HEK293 (cell line): ENCODE measurements at regions not wholly inside any gene's neighbourhood (a gene's known extent, or its start where the extent isn't known, plus 50 kb on each side); places are given as distances from the start of the nearest gene placed in this dataset.

Source experiments
- KLF16 ChIP-seq: fragments of 450-650 bp; formaldehyde crosslinking; IDR thresholded peaks from 2 replicates; pipeline ENCODE4 v1.5.1; 2017; ENCODE audit warnings: missing biosample characterization, missing genetic modification characterization
- RBAK ChIP-seq: fragments of 450-650 bp; formaldehyde crosslinking; IDR thresholded peaks from 2 replicates; pipeline ENCODE4 v1.5.1; 2016; ENCODE audit warnings: missing biosample characterization, missing genetic modification characterization
- SP2 ChIP-seq: fragments of 450-650 bp; formaldehyde crosslinking; IDR thresholded peaks from 2 replicates; pipeline ENCODE4 v1.5.1; 2016; ENCODE audit warnings: missing biosample characterization, missing genetic modification characterization
- WT1 ChIP-seq: fragments of 450-650 bp; formaldehyde crosslinking; IDR thresholded peaks from 2 replicates; pipeline ENCODE4 v1.5.1; 2016; ENCODE audit warnings: missing biosample characterization, missing genetic modification characterization
- ZEB2 ChIP-seq: fragments of 450-650 bp; formaldehyde crosslinking; IDR thresholded peaks from 2 replicates; pipeline ENCODE4 v1.5.1; 2016; ENCODE audit warnings: missing biosample characterization, missing genetic modification characterization
- ZFP41 ChIP-seq: fragments of 450-650 bp; formaldehyde crosslinking; IDR thresholded peaks from 2 replicates; pipeline ENCODE4 v1.5.1; 2016; ENCODE audit warnings: missing biosample characterization, missing genetic modification characterization, borderline replicate concordance
- ZNF112 ChIP-seq: fragments of 450-650 bp; formaldehyde crosslinking; IDR thresholded peaks from 2 replicates; pipeline ENCODE4 v1.5.0; 2017; ENCODE audit warnings: missing biosample characterization, missing genetic modification characterization
- ZNF121 ChIP-seq: fragments of 450-650 bp; formaldehyde crosslinking; IDR thresholded peaks from 2 replicates; pipeline ENCODE4 v1.5.1; 2016; ENCODE audit warnings: missing biosample characterization, missing genetic modification characterization
- ZNF174 ChIP-seq: fragments of 450-650 bp; formaldehyde crosslinking; IDR thresholded peaks from 2 replicates; pipeline ENCODE4 v1.5.0; 2017; ENCODE audit warnings: missing biosample characterization, mild to moderate bottlenecking, missing genetic modification characterization
- ZNF223 ChIP-seq: fragments of 450-650 bp; formaldehyde crosslinking; IDR thresholded peaks from 2 replicates; pipeline ENCODE4 v1.5.1; 2016; ENCODE audit warnings: missing biosample characterization, missing genetic modification characterization
- ZNF23 ChIP-seq: fragments of 450-650 bp; formaldehyde crosslinking; IDR thresholded peaks from 2 replicates; pipeline ENCODE4 v1.5.1; 2016; ENCODE audit warnings: missing biosample characterization, missing genetic modification characterization, borderline replicate concordance
- ZNF248 ChIP-seq: fragments of 450-650 bp; formaldehyde crosslinking; IDR thresholded peaks from 2 replicates; pipeline ENCODE4 v1.5.1; 2017; ENCODE audit warnings: missing biosample characterization, missing genetic modification characterization
- ZNF292 ChIP-seq: fragments of 450-650 bp; formaldehyde crosslinking; IDR thresholded peaks from 2 replicates; pipeline ENCODE4 v1.5.1; 2016; ENCODE audit warnings: low read depth, missing biosample characterization, missing genetic modification characterization, borderline replicate concordance
- ZNF37A ChIP-seq: fragments of 450-650 bp; IDR thresholded peaks from 2 replicates; pipeline ENCODE4 v1.5.1; 2018; ENCODE audit warnings: missing biosample characterization, missing genetic modification characterization
- ZNF510 ChIP-seq: fragments of 450-650 bp; formaldehyde crosslinking; IDR thresholded peaks from 2 replicates; pipeline ENCODE4 v1.5.1; 2018; ENCODE audit warnings: mild to moderate bottlenecking, missing genetic modification characterization, missing biosample characterization; ENCODE audit not compliant: insufficient replicate concordance
- ZNF530 ChIP-seq: fragments of 450-650 bp; formaldehyde crosslinking; IDR thresholded peaks from 2 replicates; pipeline ENCODE4 v1.5.1; 2016; ENCODE audit warnings: low read depth, missing biosample characterization, missing genetic modification characterization
- ZNF621 ChIP-seq: fragments of 450-650 bp; formaldehyde crosslinking; IDR thresholded peaks from 2 replicates; pipeline ENCODE4 v1.5.1; 2017; ENCODE audit warnings: missing biosample characterization, missing genetic modification characterization
- ZNF654 ChIP-seq: fragments of 450-650 bp; formaldehyde crosslinking; IDR thresholded peaks from 2 replicates; pipeline ENCODE4 v1.5.1; 2016; ENCODE audit warnings: low read depth, missing biosample characterization, missing genetic modification characterization
- ZXDB ChIP-seq: fragments of 450-650 bp; formaldehyde crosslinking; IDR thresholded peaks from 2 replicates; pipeline ENCODE4 v1.5.1; 2016; ENCODE audit warnings: missing biosample characterization, missing genetic modification characterization
- TF ChIP-seq, protein P1 (sequence below): fragments of 450-650 bp; formaldehyde crosslinking; IDR thresholded peaks from 2 replicates; pipeline ENCODE4 v1.5.1; 2016; ENCODE audit warnings: missing biosample characterization, missing genetic modification characterization
- TF ChIP-seq, protein P2 (sequence below): fragments of 450-650 bp; formaldehyde crosslinking; IDR thresholded peaks from 2 replicates; pipeline ENCODE4 v1.5.1; 2016; ENCODE audit warnings: missing biosample characterization, missing genetic modification characterization
- TF ChIP-seq, protein P3 (sequence below): fragments of 450-650 bp; formaldehyde crosslinking; IDR thresholded peaks from 2 replicates; pipeline ENCODE4 v1.5.1; 2017; ENCODE audit warnings: missing biosample characterization, missing genetic modification characterization
- TF ChIP-seq, protein P4 (sequence below): fragments of 450-650 bp; formaldehyde crosslinking; IDR thresholded peaks from 2 replicates; pipeline ENCODE4 v1.5.1; 2016; ENCODE audit warnings: missing biosample characterization, missing genetic modification characterization, low read depth
- TF ChIP-seq, protein P5 (sequence below): fragments of 450-650 bp; formaldehyde crosslinking; IDR thresholded peaks from 2 replicates; pipeline ENCODE4 v1.5.1; 2016; ENCODE audit warnings: missing biosample characterization, missing genetic modification characterization
- TF ChIP-seq, protein P6 (sequence below): fragments of 450-650 bp; formaldehyde crosslinking; IDR thresholded peaks from 2 replicates; pipeline ENCODE4 v1.5.1; 2016; ENCODE audit warnings: missing biosample characterization, missing genetic modification characterization
- TF ChIP-seq, protein P7 (sequence below): fragments of 450-650 bp; formaldehyde crosslinking; IDR thresholded peaks from 2 replicates; pipeline ENCODE4 v1.5.1; 2016; ENCODE audit warnings: missing biosample characterization, missing genetic modification characterization
- TF ChIP-seq, protein P8 (sequence below): fragments of 450-650 bp; formaldehyde crosslinking; IDR thresholded peaks from 2 replicates; pipeline ENCODE4 v1.5.1; 2016; ENCODE audit warnings: missing biosample characterization, missing genetic modification characterization

DNA sequence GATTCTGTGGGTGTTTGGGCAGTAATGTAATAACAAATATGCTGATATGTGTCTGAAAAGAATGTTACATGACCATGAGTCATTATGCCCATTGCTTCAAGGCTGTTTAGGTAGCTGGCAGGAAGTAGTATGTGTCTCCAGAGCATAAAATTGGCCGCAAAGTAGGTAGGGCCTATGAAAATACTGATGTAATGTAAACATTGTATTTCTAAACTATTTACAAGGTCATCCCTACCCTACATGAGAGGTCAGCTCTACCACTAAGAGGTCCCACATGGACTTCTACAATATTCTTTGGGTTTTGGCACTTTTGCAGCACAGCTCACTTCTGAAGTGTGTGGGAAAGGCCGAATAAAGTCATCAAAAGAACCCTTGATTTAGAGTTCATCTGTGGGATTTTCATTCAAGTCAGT is 301.9 kb downstream of the AHR start (continued):
- 0 out of 2 replicates have a peak, but pooled peaks have one; percentile 36 for TF ChIP-seq ZEB2 (tag by site-specific recombination)
- TF ChIP-seq ZNF23 (tag by site-specific recombination) = no peak
- TF ChIP-seq, protein P1, sequence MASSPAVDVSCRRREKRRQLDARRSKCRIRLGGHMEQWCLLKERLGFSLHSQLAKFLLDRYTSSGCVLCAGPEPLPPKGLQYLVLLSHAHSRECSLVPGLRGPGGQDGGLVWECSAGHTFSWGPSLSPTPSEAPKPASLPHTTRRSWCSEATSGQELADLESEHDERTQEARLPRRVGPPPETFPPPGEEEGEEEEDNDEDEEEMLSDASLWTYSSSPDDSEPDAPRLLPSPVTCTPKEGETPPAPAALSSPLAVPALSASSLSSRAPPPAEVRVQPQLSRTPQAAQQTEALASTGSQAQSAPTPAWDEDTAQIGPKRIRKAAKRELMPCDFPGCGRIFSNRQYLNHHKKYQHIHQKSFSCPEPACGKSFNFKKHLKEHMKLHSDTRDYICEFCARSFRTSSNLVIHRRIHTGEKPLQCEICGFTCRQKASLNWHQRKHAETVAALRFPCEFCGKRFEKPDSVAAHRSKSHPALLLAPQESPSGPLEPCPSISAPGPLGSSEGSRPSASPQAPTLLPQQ (tag by site-specific recombination) = no peak
- TF ChIP-seq RBAK = no peak
- no peak for TF ChIP-seq ZNF112 (tag by site-specific recombination)
- TF ChIP-seq, protein P2, sequence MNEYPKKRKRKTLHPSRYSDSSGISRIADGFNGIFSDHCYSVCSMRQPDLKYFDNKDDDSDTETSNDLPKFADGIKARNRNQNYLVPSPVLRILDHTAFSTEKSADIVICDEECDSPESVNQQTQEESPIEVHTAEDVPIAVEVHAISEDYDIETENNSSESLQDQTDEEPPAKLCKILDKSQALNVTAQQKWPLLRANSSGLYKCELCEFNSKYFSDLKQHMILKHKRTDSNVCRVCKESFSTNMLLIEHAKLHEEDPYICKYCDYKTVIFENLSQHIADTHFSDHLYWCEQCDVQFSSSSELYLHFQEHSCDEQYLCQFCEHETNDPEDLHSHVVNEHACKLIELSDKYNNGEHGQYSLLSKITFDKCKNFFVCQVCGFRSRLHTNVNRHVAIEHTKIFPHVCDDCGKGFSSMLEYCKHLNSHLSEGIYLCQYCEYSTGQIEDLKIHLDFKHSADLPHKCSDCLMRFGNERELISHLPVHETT (tag by site-specific recombination) = peak; percentile 40; the same call in 1 of the 2 replicates
- TF ChIP-seq, protein P3, sequence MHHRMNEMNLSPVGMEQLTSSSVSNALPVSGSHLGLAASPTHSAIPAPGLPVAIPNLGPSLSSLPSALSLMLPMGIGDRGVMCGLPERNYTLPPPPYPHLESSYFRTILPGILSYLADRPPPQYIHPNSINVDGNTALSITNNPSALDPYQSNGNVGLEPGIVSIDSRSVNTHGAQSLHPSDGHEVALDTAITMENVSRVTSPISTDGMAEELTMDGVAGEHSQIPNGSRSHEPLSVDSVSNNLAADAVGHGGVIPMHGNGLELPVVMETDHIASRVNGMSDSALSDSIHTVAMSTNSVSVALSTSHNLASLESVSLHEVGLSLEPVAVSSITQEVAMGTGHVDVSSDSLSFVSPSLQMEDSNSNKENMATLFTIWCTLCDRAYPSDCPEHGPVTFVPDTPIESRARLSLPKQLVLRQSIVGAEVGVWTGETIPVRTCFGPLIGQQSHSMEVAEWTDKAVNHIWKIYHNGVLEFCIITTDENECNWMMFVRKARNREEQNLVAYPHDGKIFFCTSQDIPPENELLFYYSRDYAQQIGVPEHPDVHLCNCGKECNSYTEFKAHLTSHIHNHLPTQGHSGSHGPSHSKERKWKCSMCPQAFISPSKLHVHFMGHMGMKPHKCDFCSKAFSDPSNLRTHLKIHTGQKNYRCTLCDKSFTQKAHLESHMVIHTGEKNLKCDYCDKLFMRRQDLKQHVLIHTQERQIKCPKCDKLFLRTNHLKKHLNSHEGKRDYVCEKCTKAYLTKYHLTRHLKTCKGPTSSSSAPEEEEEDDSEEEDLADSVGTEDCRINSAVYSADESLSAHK = no peak
- TF ChIP-seq ZNF621 (tag by site-specific recombination) = no peak
- TF ChIP-seq SP2 (tag by site-specific recombination) = 0 out of 2 replicates have a peak, but pooled peaks have one; percentile 2
- no peak for TF ChIP-seq ZNF223 (tag by site-specific recombination)
- no peak for TF ChIP-seq ZNF292 (tag by site-specific recombination)
- TF ChIP-seq, protein P4, sequence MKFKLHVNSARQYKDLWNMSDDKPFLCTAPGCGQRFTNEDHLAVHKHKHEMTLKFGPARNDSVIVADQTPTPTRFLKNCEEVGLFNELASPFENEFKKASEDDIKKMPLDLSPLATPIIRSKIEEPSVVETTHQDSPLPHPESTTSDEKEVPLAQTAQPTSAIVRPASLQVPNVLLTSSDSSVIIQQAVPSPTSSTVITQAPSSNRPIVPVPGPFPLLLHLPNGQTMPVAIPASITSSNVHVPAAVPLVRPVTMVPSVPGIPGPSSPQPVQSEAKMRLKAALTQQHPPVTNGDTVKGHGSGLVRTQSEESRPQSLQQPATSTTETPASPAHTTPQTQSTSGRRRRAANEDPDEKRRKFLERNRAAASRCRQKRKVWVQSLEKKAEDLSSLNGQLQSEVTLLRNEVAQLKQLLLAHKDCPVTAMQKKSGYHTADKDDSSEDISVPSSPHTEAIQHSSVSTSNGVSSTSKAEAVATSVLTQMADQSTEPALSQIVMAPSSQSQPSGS (tag by site-specific recombination) = 0 out of 2 replicates have a peak, but pooled peaks have one; percentile 29
- TF ChIP-seq, protein P5, sequence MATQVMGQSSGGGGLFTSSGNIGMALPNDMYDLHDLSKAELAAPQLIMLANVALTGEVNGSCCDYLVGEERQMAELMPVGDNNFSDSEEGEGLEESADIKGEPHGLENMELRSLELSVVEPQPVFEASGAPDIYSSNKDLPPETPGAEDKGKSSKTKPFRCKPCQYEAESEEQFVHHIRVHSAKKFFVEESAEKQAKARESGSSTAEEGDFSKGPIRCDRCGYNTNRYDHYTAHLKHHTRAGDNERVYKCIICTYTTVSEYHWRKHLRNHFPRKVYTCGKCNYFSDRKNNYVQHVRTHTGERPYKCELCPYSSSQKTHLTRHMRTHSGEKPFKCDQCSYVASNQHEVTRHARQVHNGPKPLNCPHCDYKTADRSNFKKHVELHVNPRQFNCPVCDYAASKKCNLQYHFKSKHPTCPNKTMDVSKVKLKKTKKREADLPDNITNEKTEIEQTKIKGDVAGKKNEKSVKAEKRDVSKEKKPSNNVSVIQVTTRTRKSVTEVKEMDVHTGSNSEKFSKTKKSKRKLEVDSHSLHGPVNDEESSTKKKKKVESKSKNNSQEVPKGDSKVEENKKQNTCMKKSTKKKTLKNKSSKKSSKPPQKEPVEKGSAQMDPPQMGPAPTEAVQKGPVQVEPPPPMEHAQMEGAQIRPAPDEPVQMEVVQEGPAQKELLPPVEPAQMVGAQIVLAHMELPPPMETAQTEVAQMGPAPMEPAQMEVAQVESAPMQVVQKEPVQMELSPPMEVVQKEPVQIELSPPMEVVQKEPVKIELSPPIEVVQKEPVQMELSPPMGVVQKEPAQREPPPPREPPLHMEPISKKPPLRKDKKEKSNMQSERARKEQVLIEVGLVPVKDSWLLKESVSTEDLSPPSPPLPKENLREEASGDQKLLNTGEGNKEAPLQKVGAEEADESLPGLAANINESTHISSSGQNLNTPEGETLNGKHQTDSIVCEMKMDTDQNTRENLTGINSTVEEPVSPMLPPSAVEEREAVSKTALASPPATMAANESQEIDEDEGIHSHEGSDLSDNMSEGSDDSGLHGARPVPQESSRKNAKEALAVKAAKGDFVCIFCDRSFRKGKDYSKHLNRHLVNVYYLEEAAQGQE (tag by site-specific recombination) = no peak
- TF ChIP-seq WT1 (tag by site-specific recombination) = no peak
- no peak; the same call in 1 of the 2 replicates for TF ChIP-seq ZXDB (tag by site-specific recombination)
- no peak for TF ChIP-seq ZNF174 (tag by site-specific recombination)
- no peak for TF ChIP-seq ZNF510 (tag by site-specific recombination)
- TF ChIP-seq KLF16 (tag by site-specific recombination) = peak; percentile 17; the same call in 1 of the 2 replicates
- TF ChIP-seq, protein P6, sequence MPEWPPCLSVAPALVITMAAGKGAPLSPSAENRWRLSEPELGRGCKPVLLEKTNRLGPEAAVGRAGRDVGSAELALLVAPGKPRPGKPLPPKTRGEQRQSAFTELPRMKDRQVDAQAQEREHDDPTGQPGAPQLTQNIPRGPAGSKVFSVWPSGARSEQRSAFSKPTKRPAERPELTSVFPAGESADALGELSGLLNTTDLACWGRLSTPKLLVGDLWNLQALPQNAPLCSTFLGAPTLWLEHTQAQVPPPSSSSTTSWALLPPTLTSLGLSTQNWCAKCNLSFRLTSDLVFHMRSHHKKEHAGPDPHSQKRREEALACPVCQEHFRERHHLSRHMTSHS (tag by site-specific recombination) = no peak
- no peak for TF ChIP-seq ZNF530 (tag by site-specific recombination)
- peak; percentile 2; the same call in 1 of the 2 replicates for TF ChIP-seq ZNF654
- TF ChIP-seq ZNF248 (tag by site-specific recombination) = no peak
- TF ChIP-seq ZFP41 (tag by site-specific recombination) = no peak
- TF ChIP-seq ZNF121 (tag by site-specific recombination) = no peak
- TF ChIP-seq, protein P7, sequence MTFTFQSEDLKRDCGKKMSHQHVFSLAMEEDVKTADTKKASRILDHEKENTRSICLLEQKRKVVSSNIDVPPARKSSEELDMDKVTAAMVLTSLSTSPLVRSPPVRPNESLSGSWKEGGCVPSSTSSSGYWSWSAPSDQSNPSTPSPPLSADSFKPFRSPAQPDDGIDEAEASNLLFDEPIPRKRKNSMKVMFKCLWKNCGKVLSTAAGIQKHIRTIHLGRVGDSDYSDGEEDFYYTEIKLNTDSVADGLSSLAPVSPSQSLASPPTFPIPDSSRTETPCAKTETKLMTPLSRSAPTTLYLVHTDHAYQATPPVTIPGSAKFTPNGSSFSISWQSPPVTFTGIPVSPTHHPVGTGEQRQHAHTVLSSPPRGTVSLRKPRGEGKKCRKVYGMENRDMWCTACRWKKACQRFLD = no peak
- no peak for TF ChIP-seq ZNF37A (tag by site-specific recombination)
- TF ChIP-seq, protein P8, sequence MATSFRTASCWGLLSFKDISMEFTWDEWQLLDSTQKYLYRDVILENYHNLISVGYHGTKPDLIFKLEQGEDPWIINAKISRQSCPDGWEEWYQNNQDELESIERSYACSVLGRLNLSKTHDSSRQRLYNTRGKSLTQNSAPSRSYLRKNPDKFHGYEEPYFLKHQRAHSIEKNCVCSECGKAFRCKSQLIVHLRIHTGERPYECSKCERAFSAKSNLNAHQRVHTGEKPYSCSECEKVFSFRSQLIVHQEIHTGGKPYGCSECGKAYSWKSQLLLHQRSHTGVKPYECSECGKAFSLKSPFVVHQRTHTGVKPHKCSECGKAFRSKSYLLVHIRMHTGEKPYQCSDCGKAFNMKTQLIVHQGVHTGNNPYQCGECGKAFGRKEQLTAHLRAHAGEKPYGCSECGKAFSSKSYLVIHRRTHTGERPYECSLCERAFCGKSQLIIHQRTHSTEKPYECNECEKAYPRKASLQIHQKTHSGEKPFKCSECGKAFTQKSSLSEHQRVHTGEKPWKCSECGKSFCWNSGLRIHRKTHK (tag by site-specific recombination) = no peak
